ENCODE measurements at regions not wholly inside any gene's neighbourhood (a gene's known extent, or its start where the extent isn't known, plus 50 kb on each side); places are given as distances from the start of the nearest gene placed in this dataset.
"Not testable (repeated sequence)": the region's sequence is repeated elsewhere in the genome, so short reads cannot be mapped to it uniquely, and the experiment has no call there.

GRCh38 chr1:99508733-99509445, 137.0 kb upstream of the PALMD start:
- not testable (repeated sequence) for TF ChIP-seq SRSF1 (optimal IDR thresholded peaks at IDR 0.05; ENCODE audit: low read depth, low read length); MLX (CRISPR knock-in tag; IDR thresholded peaks at IDR 0.05); FLYWCH1 (CRISPR knock-in tag; IDR thresholded peaks at IDR 0.05); REXO4 (CRISPR knock-in tag; IDR thresholded peaks at IDR 0.05; ENCODE audit: borderline replicate concordance)
